SK-N-DZ (cell line): ENCODE measurements at regions not wholly inside any gene's neighbourhood (a gene's known extent, or its start where the extent isn't known, plus 50 kb on each side); places are given as distances from the start of the nearest gene placed in this dataset.
"Not testable (repeated sequence)": the region's sequence is repeated elsewhere in the genome, so short reads cannot be mapped to it uniquely, and the experiment has no call there.

ENCODE experiments used
- DNase-seq: peaks from one replicate; pipeline ENCODE4 v3.0.0-alpha.2; 2015; ENCODE audit warnings: low spot score

DNA sequence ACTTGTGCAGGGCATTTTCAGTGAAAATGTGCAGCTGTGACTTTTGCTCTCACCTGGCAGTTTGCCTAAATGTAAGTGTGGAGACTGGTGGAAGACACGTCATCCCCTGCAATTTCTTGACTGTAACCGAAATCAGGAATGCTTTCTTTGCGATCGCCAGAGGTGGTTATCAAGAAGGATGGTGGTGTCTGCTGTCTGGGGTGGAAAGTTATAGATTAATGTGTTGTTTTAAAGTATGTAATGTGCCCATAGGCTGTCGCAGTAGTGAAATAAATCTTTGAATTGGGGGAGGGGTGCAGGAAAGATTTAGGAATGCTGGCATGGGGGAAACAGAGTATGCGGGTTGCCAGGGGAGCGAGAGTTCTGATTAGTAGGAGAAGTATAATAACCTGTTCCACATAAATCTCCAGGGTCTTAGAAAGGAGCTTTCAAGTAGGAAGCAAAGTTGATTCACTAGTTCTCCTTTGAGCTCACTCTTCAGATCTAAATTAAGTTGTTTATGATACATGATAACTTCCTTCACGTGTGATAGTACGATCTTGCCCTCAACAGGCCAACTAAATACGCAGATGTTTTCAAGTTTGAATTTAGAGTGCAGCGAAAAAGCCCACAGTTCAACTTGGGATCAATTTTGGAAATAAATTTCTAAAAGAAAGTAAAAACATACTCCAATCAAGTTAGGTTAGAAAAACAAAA lies 1520.0 kb upstream of the SLC10A2 start:
- DNase-seq, result no peak

DNA sequence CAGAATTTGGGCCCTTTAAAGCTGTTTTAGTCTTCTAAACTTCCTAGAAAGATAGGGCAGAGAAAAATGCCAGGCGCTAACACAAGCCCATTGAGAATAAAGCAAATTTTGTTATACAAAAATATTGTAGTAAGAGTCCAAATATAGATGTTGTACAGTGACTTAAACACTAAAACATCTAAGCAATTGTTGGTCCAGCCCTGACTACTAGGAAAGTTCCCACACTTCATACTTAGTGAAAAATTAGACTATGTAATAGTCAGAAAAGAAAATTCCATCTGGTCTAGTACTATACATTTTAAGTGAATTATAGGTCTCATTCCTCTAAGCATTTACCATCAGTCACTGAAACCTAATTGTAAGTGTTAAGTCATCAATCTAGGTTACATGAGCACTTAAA lies 1518.3 kb upstream of the SLC10A2 start:
- no peak for DNase-seq

DNA sequence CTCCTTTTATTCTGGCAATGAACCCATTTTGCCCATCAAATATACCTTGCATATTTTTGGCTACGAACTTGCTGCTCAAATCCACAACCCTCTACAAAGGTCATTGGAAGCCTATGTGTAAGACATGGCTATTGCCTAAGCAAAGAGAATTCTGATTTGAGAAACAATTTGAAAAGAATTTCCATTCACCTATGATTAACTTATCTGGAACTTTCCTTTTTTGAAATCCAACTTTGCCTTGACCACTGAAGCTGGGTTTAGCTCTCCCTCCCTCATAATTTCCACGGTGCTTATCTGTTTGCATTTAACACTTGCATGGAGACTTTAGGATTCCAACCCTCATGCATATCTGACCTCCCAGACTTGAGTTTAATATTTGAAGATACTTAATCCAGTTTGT lies 1514.7 kb upstream of the SLC10A2 start:
- DNase-seq, result no peak

DNA sequence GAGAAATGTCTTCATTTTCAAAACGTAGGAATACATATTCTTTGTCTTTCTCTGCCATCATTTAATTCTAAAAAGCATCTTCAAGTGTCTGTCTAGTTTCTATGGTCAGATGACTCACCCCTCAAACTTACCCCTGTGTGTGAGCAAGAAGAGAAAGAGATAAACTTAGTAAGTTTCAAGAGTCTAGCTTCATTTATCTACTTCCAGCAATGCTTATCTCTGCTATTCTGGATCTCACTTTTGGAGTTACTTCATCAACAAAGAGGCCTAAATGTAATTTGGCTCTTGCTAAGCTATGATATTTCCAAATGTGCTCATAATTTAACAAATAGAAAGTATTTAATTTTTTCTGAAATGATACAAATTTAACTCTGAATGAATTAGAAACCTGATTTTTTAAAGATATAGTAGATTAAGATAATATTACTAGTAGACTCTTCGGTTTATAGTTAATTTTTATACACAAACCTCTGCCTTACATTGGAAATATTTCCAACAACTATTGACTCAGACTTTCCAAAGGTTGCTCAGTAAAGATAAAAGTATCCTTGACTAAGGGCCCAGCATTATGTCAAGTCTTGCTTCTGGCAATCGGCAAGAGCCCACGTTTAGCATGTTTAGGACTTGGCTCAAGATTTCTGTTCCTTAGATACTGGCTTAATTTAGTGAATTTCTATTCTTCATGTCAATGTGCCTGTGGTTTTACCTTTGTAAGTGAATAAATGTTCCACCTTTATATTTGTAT lies 1511.0 kb upstream of the SLC10A2 start:
- DNase-seq, result no peak

DNA sequence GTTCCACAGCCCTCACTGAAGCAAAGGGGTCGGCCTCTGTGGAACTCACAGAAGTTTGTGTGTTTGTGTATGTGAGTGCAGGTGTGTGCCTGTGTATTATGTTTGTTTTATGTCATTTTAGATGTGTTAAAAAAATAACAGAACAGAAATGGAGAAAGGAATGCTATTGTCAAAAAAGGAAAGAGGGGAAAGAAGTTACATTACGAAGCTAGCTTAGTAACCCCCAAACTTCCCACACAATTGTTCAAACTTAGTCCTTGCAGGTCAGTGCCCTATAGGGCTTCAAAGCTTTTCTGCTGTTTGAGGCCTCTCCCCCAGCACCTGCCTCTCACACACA lies 1505.6 kb upstream of the SLC10A2 start:
- DNase-seq, result no peak

DNA sequence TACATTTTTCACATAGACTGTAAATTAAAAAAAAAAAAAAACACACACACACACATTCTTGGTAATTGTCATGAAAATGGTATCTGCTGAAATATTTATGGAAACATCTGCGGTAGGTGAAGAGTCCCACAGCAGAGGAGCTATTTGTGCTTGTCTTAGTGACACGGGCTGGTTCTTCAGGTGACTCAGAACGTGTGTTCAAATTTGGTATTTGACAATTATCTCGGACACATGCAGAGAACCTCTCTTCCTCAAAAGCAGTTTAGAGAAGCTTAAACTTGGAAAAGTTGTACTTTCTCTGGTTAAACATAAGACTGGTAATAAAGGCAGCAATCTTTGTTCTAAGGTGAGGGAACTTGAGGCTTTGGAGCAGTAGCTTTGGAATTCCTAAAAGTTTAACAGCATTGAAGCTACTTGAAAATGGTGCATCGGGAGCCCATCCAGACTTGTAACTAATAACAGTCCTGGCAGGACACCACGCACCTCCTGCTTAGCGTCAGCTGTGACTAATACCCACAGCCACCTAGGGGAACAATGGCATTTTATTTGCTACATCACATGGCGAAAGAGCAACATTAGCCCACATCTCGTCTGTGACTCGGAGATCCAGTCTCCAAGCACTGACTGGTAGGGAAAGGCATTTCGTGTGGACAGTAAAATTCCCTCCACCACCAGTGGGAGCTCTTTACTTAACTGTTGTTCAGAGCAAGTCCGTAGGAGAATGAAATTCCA lies 1505.1 kb upstream of the SLC10A2 start:
- DNase-seq, result peak; percentile 77

DNA sequence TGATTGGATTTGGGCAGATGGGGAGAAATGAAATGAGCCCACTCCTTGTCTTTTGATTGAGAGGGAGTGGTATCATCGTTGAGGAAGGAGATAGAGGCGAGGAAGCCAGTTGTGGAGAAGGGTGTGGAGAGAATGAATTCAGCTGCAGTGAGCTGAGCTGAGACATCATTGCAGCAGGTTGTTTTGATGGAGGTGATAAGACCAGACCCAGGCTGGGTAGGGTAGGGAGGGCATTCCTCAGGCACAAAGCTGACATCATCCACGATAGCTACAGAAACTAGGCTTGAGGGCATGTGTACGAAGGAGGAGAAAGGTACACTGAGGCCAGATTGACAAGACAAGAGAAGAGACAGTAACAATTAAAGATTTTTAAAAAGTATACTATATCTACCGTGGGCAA lies 1500.9 kb upstream of the SLC10A2 start:
- no peak for DNase-seq

DNA sequence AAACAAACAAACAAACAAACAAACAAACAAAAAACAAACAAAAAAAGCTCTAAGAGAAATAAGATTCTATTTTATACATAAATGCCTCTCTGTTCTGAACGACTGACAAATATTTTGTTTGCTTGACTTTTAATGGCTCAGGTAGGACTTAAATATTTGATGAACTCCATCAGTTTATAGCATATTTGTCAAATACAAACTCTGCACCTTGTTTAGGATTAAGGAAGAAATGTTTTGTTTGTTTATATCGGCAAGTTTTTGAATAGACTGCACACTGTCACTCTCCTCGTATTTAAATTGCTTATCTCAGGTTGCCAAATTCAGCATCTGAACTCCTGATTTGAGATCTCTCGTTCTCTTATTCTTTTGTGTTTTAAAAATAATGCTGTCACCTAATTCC lies 1499.7 kb upstream of the SLC10A2 start:
- DNase-seq, result no peak

DNA sequence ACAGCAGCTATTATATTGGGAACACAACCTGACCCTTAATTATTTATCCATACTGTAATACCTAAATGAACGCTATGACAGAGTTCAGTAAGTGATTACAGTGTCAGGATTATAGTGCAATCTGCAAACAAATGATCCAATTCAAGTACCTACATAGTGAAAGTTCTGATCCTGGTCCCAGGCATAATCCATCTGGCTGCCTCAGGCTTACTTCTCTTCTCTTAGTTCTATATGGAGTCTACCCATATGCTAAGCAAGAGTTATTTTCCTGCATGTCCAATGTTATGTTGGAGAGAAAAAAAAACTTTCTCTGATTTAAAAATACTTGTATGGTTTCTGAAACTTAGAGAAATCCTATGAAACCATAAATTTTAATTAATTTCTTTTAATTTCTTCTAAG lies 1487.7 kb upstream of the SLC10A2 start:
- no peak for DNase-seq

DNA sequence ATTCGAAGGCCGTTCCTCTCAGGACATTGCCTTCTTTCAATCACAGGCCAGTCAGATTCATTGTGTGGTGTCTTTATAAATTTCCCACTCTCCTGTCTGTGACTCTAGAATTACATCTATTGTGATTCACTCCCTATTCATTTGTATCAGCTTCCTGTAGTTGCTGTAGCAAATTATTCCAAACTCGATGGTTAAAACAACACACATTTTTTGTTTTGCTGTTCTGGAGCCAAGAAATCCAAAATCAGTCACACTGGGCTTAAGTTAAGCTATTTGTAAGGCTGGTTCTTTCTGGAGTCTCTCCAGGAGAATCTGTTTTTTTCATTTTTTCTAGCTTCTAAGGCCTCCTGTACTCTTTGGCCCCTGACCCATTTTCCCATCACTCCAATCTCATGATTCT lies 1487.0 kb upstream of the SLC10A2 start:
- DNase-seq, result no peak

DNA sequence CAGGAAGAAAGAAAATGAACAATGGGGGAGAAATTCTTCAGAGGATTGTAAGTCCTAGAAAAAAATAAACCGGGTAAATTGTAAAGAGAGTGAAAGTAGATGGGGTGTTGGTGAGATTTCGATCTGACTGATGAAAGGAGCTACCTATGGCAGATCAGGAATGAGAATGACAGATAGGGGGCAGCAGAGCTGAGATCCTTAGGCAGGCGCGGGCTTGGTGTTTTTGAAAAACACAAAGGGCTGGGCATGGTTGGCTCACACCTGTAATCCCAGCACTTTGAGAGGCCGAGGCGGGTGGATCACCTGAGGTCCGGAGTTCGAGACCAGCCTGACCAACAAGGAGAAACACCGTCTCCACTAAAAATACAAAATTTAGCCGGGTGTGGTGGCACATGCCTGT lies 1468.6 kb upstream of the SLC10A2 start:
- no peak for DNase-seq

DNA sequence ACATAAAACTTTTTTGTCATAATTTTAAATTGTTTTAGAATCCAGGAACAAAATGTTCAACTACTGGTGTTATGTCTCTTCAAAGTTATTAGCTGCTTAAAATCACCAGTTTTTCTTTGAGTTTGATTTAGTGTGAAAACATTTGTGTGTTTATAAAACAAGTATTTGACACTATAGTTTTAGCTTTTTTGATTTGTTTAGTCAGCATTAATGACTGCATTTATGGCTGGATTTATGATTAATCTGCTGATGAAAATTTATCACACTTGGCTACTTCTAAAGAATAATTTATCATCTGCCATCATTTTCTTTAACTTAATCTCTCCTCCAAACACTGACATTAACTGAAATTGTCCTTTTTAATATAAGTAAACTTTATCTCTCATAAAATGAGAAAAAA lies 1465.9 kb upstream of the SLC10A2 start:
- DNase-seq, result no peak

DNA sequence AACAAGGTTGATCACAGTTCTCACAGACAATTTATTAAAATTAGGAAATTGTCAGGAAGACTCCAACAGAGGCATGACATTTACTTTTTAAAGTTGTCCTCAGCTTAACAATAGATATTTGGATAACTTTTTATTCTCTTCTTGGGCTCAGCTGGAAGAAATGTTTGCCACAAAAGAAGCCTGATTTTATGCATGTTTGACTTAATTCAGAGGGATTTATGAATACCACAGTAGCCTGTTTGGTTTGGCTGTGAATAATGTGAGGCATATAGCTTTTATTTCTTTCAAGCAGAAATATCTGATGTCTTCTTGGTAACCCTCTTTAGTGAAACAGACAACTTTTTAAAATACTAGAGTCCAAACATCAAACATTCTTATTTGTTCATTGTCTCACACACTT lies 1464.5 kb upstream of the SLC10A2 start:
- no peak for DNase-seq

DNA sequence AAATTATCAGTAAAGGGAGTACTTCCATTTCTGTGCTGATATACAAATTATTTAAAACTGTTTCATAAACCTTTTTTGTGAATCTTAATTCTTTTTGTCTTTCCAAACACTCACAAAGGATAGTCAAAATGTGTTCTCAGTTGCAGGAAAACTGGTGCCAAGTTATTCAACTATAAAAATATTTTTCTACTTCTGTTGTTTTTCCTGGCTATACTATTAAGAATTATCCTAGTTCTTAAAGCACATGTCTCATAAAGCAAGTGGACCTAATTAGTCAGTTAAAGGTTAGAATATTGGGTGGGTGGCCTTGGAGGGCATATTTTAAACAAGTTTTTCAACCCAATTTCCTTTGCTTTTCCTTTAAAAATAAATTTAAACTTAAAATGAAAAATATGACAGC lies 1460.3 kb upstream of the SLC10A2 start:
- no peak for DNase-seq

DNA sequence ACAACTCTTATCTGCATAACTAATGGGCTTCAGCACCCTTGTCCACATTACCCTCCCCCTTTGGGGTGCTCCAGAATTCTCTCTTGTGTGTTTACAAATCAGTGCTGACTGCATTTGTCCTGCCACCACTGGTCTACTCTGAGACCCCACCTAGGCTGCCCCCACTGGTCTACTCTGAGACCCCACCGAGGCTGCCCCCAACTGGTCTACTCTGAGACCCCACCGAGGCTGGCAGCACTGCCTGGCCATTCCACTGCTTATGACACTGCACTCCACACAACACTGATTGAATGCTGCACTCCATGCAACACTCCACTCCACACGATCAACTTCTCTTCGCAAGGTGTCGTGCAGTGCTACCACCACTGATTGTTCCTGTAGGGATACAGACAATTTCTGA lies 1459.2 kb upstream of the SLC10A2 start:
- no peak for DNase-seq

DNA sequence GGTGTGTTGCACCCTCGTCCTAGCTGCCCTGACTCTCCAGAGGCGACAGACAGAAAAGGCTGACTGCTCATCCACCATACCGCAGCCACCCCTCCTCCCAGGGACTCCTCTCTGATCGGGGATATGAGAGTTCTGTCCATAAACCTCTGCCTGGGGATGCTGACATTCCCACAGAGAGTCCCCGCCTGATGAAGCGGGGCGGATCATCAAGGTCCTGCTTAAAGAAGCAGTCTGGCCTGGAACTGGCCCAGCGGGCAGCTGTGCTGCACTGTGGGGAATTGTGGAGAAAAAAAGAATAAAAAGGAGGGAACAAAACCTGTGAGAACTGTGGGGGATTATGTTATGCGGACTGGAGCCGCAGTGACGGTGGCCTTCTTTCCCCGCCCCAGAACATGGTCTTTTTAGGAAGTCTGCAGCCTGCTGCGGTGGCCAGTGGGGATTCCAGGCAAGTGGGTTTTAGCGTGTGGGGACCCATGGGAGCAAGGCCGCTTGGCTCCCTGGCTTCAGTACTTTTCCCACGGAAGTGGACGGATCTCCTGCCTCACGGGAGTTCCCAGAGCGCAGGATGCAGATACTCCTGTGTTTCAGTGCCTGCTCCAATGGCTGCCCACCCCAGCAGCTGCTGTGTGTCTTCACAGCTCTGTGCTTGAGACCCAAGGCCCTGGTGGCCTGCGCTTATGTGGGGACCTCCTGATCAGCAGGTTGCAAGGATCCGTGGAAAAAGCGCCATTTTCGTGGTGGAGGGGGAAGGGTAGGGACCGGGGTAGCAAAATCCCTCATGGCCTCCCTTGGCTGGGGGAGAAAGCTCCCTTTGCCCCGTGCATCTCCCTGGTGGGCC lies 1456.2 kb upstream of the SLC10A2 start:
- no peak for DNase-seq

DNA sequence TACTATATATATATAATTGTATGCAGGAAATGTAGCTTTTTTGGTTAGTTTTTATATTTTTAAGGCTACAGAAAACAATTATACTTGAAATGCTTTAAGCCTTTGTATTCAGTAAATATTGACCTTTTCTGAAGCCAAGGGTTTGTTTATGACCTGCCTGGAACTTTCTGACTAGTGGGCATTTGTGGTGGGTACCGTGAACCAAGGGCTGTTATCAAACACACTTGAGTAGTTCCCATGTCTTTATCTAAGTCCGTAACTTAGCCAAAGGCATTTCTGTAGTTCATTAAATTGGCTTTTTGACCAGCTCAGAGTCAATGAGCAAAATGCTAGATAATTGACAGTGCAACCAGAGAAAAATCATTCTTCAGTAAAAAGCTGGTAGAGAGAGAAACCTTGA lies 1444.2 kb upstream of the SLC10A2 start:
- DNase-seq, result no peak

DNA sequence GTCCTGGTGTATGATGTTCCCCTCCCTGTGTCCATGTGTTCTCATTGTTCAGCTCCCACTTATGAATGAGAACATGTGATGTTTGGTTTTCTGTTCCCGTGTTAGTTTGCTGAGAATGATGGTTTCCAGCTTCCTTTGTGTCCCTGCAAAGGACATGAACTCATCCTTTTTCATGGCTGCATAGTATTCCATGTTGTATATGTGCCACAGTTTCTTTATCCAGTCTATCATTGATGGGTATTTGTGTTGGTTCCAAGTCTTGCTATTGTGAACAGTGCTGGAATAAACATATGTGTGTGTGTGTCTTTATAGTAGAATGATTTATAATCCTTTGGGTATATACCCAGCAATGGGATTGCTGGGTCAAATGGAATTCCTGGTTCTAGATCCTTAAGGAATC lies 1427.3 kb upstream of the SLC10A2 start:
- not testable (repeated sequence) for DNase-seq

DNA sequence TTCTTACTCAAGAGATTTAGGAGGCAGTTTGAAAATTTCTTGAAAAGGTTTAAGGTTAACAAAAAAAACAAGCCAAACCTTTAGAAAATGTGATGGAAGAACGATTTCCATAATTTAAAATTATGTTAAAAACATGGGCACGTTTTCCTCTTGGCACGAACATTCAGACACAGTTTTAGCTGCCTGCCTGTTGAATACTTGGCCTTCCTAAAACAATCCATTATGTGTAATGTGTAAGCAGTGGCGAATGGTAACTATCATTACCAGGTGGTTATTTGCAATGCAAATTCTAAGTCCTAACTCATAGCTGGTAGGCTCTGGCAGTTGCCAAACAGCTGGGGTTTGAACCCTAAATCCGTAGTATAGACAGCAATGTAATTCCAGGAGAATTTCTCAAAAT lies 1425.7 kb upstream of the SLC10A2 start:
- DNase-seq, result no peak

DNA sequence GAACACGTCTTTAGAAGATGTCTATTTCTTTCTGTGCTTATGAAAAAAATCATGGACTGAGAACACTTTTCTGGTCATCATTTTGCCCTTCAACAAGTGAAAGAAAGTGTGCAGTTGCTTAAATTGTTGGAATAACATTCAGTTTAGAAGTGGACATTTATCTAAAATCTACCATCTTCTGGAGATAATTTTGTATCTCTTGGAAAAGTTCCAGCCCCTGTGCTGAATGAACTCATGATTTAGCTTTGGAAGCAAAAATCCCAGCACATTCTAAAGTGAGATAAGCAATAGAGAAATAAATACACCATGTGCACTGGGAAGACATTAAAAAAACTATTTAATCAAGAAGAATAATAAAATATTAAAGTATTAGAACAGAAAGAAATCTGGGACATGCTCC lies 1420.8 kb upstream of the SLC10A2 start:
- DNase-seq, result no peak

DNA sequence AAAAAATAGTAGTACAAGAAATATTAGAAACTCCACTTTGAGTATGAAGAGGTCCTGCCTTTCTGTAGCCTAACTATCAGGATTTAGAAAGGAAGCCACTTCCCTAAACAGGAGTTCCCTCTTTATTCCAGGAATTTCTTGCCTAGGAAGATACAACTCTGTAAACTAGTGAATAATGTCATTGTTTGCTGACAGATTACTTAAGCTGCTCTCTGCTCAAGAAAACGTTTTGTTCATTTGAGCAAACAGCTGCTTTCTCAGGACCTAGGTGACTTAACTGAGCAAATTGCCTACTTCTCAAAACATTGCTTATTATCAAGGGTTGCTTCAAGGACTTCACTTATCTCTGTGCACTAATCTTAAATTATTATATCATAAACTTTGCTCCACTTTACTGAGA lies 1419.4 kb upstream of the SLC10A2 start:
- no peak for DNase-seq

DNA sequence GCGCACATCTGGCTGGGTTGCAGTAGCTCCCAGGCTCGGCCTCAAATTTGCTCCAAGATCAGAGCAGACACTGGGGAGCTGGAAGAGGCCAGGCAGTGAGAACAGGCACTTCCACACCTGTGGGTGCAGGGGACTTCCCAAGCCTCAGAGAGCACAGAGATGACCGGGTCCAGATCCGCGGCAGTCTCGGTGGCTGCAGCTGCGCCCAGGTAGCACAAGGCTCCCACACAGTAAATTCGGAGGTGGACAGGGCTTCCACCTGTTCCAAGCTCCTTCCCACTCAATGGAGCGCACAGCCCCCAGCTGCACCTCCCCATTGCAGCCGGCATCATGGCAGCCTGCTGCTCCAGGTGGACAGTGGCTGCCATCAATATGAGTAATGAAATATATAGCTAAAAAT lies 1417.4 kb upstream of the SLC10A2 start:
- DNase-seq, result no peak
